HPDE6-E6E7 (cell line): ENCODE measurements at regions not wholly inside any gene's neighbourhood (a gene's known extent, or its start where the extent isn't known, plus 50 kb on each side); places are given as distances from the start of the nearest gene placed in this dataset.
A peak's percentile ranks its signal among the peaks of the same experiment; 100 is the strongest.

ENCODE experiments used
- DNase-seq: peaks from one replicate; pipeline ENCODE4 v3.0.0; 2011; ENCODE audit warnings: missing footprints; ENCODE audit errors: extremely low spot score

GRCh38 chr2:183214680-183215079, 90.4 kb downstream of the NUP35 start:
- no peak for DNase-seq

DNA sequence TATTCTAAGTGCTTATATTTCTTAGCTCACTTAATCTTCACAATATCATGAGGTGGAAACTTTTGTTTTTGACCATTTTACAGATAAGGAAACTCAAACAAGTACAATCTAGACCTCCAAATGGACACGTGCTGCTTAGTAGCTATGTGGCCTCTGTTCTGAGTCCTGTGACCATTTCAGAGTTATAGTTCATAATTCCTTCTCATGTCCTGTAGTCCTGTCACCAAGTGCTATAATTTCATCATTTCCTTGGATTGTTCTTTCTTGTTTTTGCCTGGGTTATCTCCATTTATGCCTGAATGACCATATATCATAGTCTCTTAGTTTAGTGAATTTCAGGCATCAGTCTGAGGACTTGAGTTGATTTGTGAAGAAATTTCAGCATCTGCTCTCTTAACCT, 91.7 kb downstream of the NUP35 start:
- no peak for DNase-seq

- DNase-seq: no peak
These were observed 95.6 kb downstream of the NUP35 start for GRCh38 chr2:183219888-183220287.

- DNase-seq: no peak
These were observed 98.5 kb downstream of the NUP35 start for GRCh38 chr2:183222751-183223150.

- no peak for DNase-seq
These were observed 100.7 kb downstream of the NUP35 start for GRCh38 chr2:183224948-183225347.

DNA sequence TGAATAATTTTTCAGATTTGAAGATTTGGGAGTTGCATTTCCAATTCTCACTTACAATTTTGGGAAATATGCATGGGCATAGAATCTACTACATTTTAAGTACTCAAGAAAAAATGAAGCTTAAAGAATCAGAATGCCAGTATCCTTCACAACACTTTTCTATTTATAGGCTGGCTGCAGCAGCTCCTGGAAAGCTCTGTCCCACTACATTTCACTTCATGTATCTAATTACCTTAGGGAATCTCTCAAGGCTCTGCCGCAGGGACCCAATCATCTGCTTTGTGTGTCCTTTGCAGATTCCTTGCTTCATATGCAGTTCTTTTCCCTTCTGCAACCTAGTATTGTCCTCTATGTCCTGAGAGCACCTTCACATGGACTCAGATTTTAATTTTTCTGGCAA, 102.9 kb downstream of the NUP35 start:
- DNase-seq: no peak

GRCh38 chr2:183229386-183229785, 105.1 kb downstream of the NUP35 start:
- no peak for DNase-seq

- DNase-seq: no peak
These were observed 108.1 kb downstream of the NUP35 start for GRCh38 chr2:183232161-183232865.

GRCh38 chr2:183242937-183243336, 118.7 kb downstream of the NUP35 start:
- DNase-seq: peak; percentile 29

DNA sequence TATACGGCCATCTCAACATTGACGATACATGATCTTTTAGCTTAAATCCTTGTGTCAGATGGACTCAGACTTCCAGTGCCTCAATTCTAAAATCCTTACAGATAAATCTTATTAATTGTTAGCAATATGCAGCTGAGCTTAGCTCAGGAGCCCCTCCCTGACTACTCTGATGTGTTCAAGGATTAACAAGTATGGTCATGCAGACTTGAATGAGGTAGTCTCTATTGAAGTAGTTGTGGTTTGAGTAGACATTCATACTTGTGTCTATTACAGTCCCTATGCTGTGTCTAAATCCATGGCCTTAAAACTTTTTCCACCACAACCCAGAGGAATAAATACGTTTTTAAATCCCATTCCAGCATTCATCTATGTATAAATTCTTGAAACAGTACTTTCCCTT, 119.5 kb downstream of the NUP35 start:
- DNase-seq: peak; percentile 50

DNA sequence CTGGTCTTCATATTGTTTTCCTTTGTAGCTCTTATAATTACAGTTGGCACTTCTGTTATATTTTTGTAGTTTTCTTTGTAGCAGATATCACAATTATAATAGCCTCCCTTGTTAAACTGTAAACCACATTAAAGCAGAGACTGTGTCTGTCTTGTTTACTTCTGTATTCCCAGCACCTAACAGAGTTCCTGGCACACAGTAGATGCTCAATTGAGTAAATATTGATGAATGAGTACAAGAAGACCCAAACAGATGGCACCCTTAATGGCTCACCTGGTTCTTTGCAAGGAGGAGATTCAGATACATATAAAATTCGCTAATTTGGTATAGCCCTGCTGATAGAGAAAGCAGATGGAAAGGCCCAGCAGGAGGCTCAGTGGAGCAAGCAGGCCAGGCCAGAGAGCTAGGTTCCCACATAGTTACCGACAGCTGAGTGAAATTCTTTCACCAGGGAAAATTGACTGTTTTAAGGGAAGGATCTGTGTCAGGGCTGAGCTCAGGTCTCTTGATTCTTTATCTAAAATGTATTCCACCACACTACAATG, 120.1 kb downstream of the NUP35 start:
- no peak for DNase-seq

DNA sequence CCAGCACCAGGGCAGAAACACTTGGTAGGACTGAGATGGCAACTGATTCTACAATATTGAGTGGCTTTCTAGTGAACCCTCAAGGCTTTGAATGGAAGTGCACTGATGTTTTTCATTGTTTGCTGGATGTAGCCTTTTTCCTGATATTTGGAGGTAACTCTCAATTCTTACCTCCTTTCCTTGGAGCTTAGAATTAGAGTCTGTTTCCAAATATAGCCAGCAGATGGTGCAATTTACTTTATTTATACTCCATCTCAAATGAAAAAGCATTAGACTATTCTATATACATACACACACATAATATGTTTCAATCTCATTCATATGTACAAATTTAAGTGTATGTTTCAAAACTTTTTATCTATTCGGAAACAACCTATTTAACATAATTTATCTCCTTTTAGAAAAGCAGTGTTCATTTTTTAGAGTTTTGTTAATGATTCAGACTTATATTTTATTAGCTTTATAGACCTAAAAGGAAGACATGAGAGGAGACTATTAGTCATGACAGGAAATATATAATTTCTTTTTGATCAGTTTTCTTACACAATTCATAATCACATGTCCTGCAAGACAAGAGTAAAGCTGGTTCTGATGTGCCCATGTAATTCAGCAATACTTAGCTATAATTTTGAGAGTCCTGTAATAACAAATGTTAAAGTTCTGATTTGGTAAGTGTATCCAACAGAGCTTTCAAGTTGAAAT, 124.8 kb downstream of the NUP35 start:
- no peak for DNase-seq

DNA sequence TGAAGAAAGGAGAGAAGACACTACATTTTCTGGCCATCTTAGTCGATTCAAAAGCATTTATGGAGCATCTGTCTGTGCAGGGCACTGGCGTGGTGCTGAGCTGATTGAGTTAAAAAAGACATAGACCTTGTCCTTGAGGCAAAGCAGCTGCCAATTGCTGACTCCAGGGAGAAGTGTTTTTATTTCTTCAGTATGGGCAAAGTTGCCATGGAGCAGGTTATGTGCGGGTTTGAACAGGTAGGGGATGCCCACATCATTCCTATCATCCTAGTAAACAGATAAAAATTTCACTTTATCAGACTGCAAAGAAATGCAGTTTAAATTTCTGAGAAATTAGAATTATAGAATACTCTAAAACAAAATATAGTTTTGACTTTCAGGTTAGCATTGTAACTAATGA, 125.8 kb downstream of the NUP35 start:
- DNase-seq: peak; percentile 36

GRCh38 chr2:183250472-183250871, 126.2 kb downstream of the NUP35 start:
- DNase-seq: no peak

GRCh38 chr2:183253441-183254130, 129.3 kb downstream of the NUP35 start:
- no peak for DNase-seq

- DNase-seq: no peak
These were observed 131.2 kb downstream of the NUP35 start for GRCh38 chr2:183255411-183255810.

DNA sequence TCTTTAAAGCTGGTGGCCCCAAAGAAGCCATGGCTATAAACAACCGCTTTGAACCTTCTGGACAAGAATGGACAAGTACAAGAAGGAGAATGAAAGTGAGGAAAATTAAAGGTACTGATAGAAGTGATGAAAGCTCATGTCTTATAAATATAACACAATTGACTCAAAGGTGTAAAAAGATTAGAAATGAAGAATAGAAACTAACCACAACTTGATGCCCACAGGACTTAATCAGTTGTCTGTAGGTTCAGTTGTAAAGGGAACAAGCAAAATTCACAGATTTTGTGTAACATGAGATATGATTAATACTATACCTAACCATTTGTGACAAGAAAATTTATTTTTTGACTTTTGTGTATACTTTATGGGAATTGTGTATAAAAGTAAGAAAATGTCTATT, 135.7 kb downstream of the NUP35 start:
- DNase-seq: no peak

GRCh38 chr2:183260527-183260926, 136.3 kb downstream of the NUP35 start:
- DNase-seq: no peak

DNA sequence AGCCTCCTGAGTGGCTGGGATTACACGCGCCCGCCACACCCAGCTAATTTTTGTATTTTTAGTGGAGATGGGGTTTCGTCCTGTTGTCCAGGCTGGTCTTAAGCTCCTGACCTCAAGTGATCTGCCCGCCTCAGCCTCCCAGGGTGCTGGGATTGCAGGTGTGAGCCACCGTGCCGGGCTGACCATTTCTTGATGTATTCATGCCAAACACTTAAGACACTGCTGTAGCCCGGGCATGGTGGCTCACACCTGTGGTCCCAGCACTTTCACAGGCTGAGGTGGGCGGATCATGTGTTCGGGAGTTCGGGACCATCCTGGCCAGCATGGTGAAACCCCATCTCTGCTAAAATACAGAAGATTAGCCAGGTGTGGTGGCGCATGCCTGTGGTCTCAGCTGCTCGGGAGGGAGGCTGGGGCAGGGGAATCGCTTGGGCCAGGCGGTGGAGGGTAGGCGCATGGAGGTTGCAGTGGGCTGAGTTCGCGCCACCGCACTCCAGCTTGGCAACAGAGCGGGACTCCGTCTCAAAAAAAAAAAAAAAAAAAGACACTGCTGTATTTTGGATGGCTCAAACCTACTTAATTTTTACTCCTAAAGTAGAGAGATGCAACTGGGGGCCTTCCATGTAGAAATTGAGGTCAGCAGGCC, 140.8 kb downstream of the NUP35 start:
- DNase-seq: no peak

GRCh38 chr2:183267148-183267827, 143.0 kb downstream of the NUP35 start:
- no peak for DNase-seq

GRCh38 chr2:183269956-183270355, 145.7 kb downstream of the NUP35 start:
- no peak for DNase-seq

DNA sequence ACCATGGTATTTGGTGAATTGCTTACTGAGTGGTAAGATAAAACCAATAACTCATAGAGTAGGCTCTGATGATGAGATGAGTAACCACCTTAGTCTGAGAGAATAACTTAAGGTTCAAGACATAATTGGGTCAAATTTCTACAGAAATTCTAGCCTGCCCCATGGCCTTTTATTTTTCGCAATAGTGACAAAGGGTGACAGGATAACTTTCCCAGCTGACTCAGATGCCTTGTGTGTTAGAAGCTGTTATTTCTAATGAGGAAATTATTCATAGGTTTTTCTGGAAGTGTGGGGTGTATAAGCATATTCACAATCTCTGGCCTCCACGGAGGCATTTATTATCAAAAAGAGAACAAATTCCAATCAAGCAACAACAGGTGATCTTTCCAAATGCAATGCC, 159.0 kb downstream of the NUP35 start:
- DNase-seq: no peak
